ENCODE measurements at regions not wholly inside any gene's neighbourhood (a gene's known extent, or its start where the extent isn't known, plus 50 kb on each side); places are given as distances from the start of the nearest gene placed in this dataset.

DNA sequence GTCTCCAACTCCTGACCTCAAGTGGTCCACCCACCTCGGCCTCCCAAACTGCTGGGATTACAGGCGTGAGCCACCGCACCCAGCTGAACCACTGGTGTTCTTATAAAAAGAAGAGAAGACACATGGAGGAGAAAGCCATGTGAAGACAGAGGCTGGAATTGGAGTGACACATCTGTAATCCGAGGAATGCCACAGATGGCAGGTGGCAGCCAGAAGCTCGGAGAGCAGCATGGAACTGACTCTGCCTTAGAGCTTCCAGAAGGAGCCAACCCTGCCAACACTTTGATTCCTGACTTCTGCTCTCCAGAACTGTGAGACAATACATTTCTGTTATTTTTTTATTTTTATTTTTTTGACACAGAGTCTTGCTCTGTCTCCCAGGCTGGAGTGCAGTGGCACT is 59.0 kb upstream of the ATP2B4 start:
- TF ChIP-seq TCF7L2 (IDR thresholded peaks at IDR 0.05; ENCODE audit: low read depth, low read length) (no peak), CTCF (IDR thresholded peaks at IDR 0.05) (no peak)

Measured in Panc1 (cell line).